Right ventricle myocardium inferior (tissue), 1 donor: ENCODE measurements at regions not wholly inside any gene's neighbourhood (a gene's known extent, or its start where the extent isn't known, plus 50 kb on each side); places are given as distances from the start of the nearest gene placed in this dataset.

Experiments
- ATAC-seq: fragments of 200-7000 bp; cut with Tn5 transposase; one replicate; pipeline ENCODE4 v1.9.1; 2020; ENCODE audit warnings: mild to moderate bottlenecking, moderate library complexity
- DNase-seq: peaks from one replicate; pipeline ENCODE4 v3.0.0; 2021; ENCODE audit errors: missing footprints
- intact Hi-C: fragments of 100-400 bp; cut with DNase I; formaldehyde crosslinking; loops from one replicate; pipeline ENCODE4 v1.11.0; 2022
- donor health status: DM: no; HTN: yes; CAD: no; lungs with severe emphysema.

- intact Hi-C loops, result no loop called here
- DNase-seq (no peak), ATAC-seq (no peak)
These were observed 1097.5 kb upstream of the ZEB2 start for GRCh38 chr2:145617420-145617819.

GRCh38 chr2:145615626-145616025, 1095.7 kb upstream of the ZEB2 start:
- DNase-seq, result no peak
- no peak for ATAC-seq
- intact Hi-C loops, result no loop called here

GRCh38 chr2:145609951-145610350, 1090.0 kb upstream of the ZEB2 start:
- ATAC-seq, result no peak
- no peak for DNase-seq
- intact Hi-C loops, result no loop called here

GRCh38 chr2:145601361-145601925, 1081.5 kb upstream of the ZEB2 start:
- ATAC-seq (no peak), DNase-seq (no peak)
- intact Hi-C loops, result no loop called here

- intact Hi-C loops, result no loop called here
- DNase-seq (no peak), ATAC-seq (no peak)
These were observed 1080.9 kb upstream of the ZEB2 start for GRCh38 chr2:145600811-145601210.

GRCh38 chr2:145599756-145600155, 1079.8 kb upstream of the ZEB2 start:
- no peak for ATAC-seq
- no peak for DNase-seq
- intact Hi-C loops, result no loop called here

- ATAC-seq (no peak), DNase-seq (no peak)
- intact Hi-C loops, result no loop called here
These were observed 1078.5 kb upstream of the ZEB2 start for GRCh38 chr2:145598434-145598833.

GRCh38 chr2:145597809-145598208, 1077.9 kb upstream of the ZEB2 start:
- intact Hi-C loops, result no loop called here
- ATAC-seq (no peak), DNase-seq (no peak)

- no peak for ATAC-seq
- no peak for DNase-seq
- intact Hi-C loops, result no loop called here
These were observed 1077.1 kb upstream of the ZEB2 start for GRCh38 chr2:145597006-145597405.

- no peak for DNase-seq
- no peak for ATAC-seq
- intact Hi-C loops, result no loop called here
These were observed 1076.5 kb upstream of the ZEB2 start for GRCh38 chr2:145596416-145596815.

GRCh38 chr2:145595296-145595695, 1075.4 kb upstream of the ZEB2 start:
- no peak for ATAC-seq
- intact Hi-C loops, result no loop called here
- DNase-seq, result no peak

- no peak for DNase-seq
- intact Hi-C loops, result no loop called here
These were observed 1074.2 kb upstream of the ZEB2 start for GRCh38 chr2:145593991-145594614.

GRCh38 chr2:145593280-145593679, 1073.4 kb upstream of the ZEB2 start:
- ATAC-seq, result no peak

More at GRCh38 chr2:145593991-145594614, 1074.2 kb upstream of the ZEB2 start:
- ATAC-seq, result no peak

GRCh38 chr2:145592361-145592760, 1072.4 kb upstream of the ZEB2 start:
- ATAC-seq, result no peak
- intact Hi-C loops, result no loop called here

More at GRCh38 chr2:145593280-145593679, 1073.4 kb upstream of the ZEB2 start:
- no peak for DNase-seq
- intact Hi-C loops, result no loop called here

GRCh38 chr2:145591109-145591809, 1071.3 kb upstream of the ZEB2 start:
- intact Hi-C loops, result no loop called here
- DNase-seq (no peak), ATAC-seq (no peak)

More at GRCh38 chr2:145592361-145592760, 1072.4 kb upstream of the ZEB2 start:
- DNase-seq, result no peak

- no peak for DNase-seq
- no peak for ATAC-seq
- intact Hi-C loops, result no loop called here
These were observed 1068.0 kb upstream of the ZEB2 start for GRCh38 chr2:145587922-145588321.

- DNase-seq, result no peak
- intact Hi-C loops, result no loop called here
- no peak for ATAC-seq
These were observed 1064.4 kb upstream of the ZEB2 start for GRCh38 chr2:145584353-145584752.

- DNase-seq (no peak), ATAC-seq (no peak)
- intact Hi-C loops, result no loop called here
These were observed 1053.7 kb upstream of the ZEB2 start for GRCh38 chr2:145573608-145574007.

- ATAC-seq (no peak), DNase-seq (no peak)
- intact Hi-C loops, result no loop called here
These were observed 1052.3 kb upstream of the ZEB2 start for GRCh38 chr2:145572238-145572637.

- ATAC-seq (no peak), DNase-seq (no peak)
- intact Hi-C loops, result no loop called here
These were observed 1049.2 kb upstream of the ZEB2 start for GRCh38 chr2:145569108-145569507.
